ENCODE measurements at regions not wholly inside any gene's neighbourhood (a gene's known extent, or its start where the extent isn't known, plus 50 kb on each side); places are given as distances from the start of the nearest gene placed in this dataset.

- H3K4me3 ChIP-seq (ENCODE audit: low read depth, low read length), result no peak overlapping the region
- no peak for TF ChIP-seq CTCF (IDR thresholded peaks at IDR 0.05; ENCODE audit: low read depth, low read length)
- DNase-seq (ENCODE audit: low read depth, low spot score), result no peak
- in situ Hi-C loops (cut with HindIII; ENCODE audit: low sequenced_read_pairs), result no loop called here
These were observed 505.8 kb upstream of the STEAP1 start for GRCh38 chr7:89648509-89648908.

- in situ Hi-C loops (cut with HindIII; ENCODE audit: low sequenced_read_pairs), result no loop called here
- no peak for TF ChIP-seq CTCF (IDR thresholded peaks at IDR 0.05; ENCODE audit: low read depth, low read length)
- DNase-seq (ENCODE audit: low read depth, low spot score), result no peak
- H3K4me3 ChIP-seq (ENCODE audit: low read depth, low read length), result no peak overlapping the region
These were observed 498.3 kb upstream of the STEAP1 start for GRCh38 chr7:89655946-89656345.

DNA sequence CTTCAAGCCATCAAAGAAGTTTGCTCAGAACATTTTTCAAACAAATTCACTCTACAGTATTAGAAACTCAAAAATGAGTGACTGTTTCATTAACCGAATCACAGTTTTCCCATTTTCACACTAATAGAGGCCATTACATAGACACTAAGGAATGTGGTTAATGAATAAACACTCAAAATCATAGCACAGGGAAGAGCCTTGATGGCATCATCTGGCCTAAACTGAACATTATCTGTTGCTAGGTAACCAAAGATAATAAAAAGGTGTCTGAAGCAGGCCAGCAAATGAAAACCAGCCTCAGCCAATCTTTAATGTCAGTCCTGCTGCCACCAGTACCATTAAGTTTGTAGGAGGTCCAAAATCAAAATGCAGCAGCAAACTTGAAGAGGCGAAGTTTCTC lies 492.4 kb upstream of the STEAP1 start:
- in situ Hi-C loops (cut with HindIII; ENCODE audit: low sequenced_read_pairs), result no loop called here
- no peak for TF ChIP-seq CTCF (IDR thresholded peaks at IDR 0.05; ENCODE audit: low read depth, low read length)
- no peak overlapping the region for H3K4me3 ChIP-seq (ENCODE audit: low read depth, low read length)
- DNase-seq (ENCODE audit: low read depth, low spot score), result no peak

- in situ Hi-C loops (cut with HindIII; ENCODE audit: low sequenced_read_pairs), result no loop called here
- no peak overlapping the region for H3K4me3 ChIP-seq (ENCODE audit: low read depth, low read length)
- no peak for DNase-seq (ENCODE audit: low read depth, low spot score)
- no peak for TF ChIP-seq CTCF (IDR thresholded peaks at IDR 0.05; ENCODE audit: low read depth, low read length)
These were observed 488.0 kb upstream of the STEAP1 start for GRCh38 chr7:89666136-89666835.

- TF ChIP-seq CTCF (IDR thresholded peaks at IDR 0.05; ENCODE audit: low read depth, low read length), result no peak
- no peak for DNase-seq (ENCODE audit: low read depth, low spot score)
- in situ Hi-C loops (cut with HindIII; ENCODE audit: low sequenced_read_pairs), result no loop called here
- H3K4me3 ChIP-seq (ENCODE audit: low read depth, low read length), result no peak overlapping the region
These were observed 474.1 kb upstream of the STEAP1 start for GRCh38 chr7:89680161-89680560.

- no peak overlapping the region for H3K4me3 ChIP-seq (ENCODE audit: low read depth, low read length)
- in situ Hi-C loops (cut with HindIII; ENCODE audit: low sequenced_read_pairs), result no loop called here
- no peak for DNase-seq (ENCODE audit: low read depth, low spot score)
- no peak for TF ChIP-seq CTCF (IDR thresholded peaks at IDR 0.05; ENCODE audit: low read depth, low read length)
These were observed 472.8 kb upstream of the STEAP1 start for GRCh38 chr7:89681448-89681847.

Data from astrocyte of the spinal cord (primary cell).